KMS-11 (cell line): ENCODE measurements at regions not wholly inside any gene's neighbourhood (a gene's known extent, or its start where the extent isn't known, plus 50 kb on each side); places are given as distances from the start of the nearest gene placed in this dataset.

Source experiments
- H2AFZ ChIP-seq: fragments of 200-600 bp; sonication (generic); 2 replicates; pipeline ENCODE4 v1.6.1; 2016; ENCODE audit warnings: antibody characterized with exemption, mixed run types, low read depth
- H3K27ac ChIP-seq: fragments of 200-600 bp; sonication (generic); 2 replicates; pipeline ENCODE4 v1.6.1; 2016; ENCODE audit warnings: mild to moderate bottlenecking, mixed run types
- H3K27me3 ChIP-seq: fragments of 200-600 bp; sonication (generic); 2 replicates; pipeline ENCODE4 v1.6.1; 2017; ENCODE audit warnings: mild to moderate bottlenecking, low read depth, mixed run types, moderate library complexity; ENCODE audit not compliant: insufficient read depth
- H3K36me3 ChIP-seq: fragments of 200-600 bp; sonication (generic); 2 replicates; pipeline ENCODE4 v1.6.1; 2017; ENCODE audit warnings: mild to moderate bottlenecking, mixed run types; ENCODE audit not compliant: insufficient read depth
- H3K4me1 ChIP-seq: fragments of 200-600 bp; sonication (generic); 2 replicates; pipeline ENCODE4 v1.6.1; 2016; ENCODE audit warnings: mild to moderate bottlenecking, low read depth, mixed run types; ENCODE audit not compliant: poor library complexity, severe bottlenecking
- H3K4me2 ChIP-seq: fragments of 200-600 bp; sonication (generic); 2 replicates; pipeline ENCODE4 v1.7.0; 2016; ENCODE audit warnings: mild to moderate bottlenecking, mixed run types
- H3K4me3 ChIP-seq: fragments of 200-600 bp; sonication (generic); IDR thresholded peaks from 2 replicates; pipeline ENCODE4 v1.6.1; 2017; ENCODE audit warnings: low read depth, low read length, mixed read lengths; ENCODE audit not compliant: insufficient read depth
- H3K79me2 ChIP-seq: fragments of 200-600 bp; sonication (generic); 2 replicates; pipeline ENCODE4 v1.6.1; 2016; ENCODE audit warnings: low read depth, mixed run types; ENCODE audit not compliant: insufficient read depth
- H3K9ac ChIP-seq: fragments of 200-600 bp; sonication (generic); 2 replicates; pipeline ENCODE4 v1.6.1; 2016; ENCODE audit warnings: mild to moderate bottlenecking, mixed run types
- H4K20me1 ChIP-seq: fragments of 200-600 bp; sonication (generic); 2 replicates; pipeline ENCODE4 v1.6.1; 2016; ENCODE audit warnings: mild to moderate bottlenecking, mixed run types; ENCODE audit not compliant: insufficient read depth
- CTCF ChIP-seq: fragments of 200-600 bp; sonication (generic); conservative IDR thresholded peaks from 2 replicates; pipeline ENCODE4 v1.6.1; 2017; ENCODE audit warnings: low read depth, mild to moderate bottlenecking, antibody characterized with exemption, low read length, moderate library complexity, mixed read lengths

GRCh38 chr2:144673456-144673855 lies 153.5 kb upstream of the ZEB2 start:
- Histone ChIP-seq H3K36me3 (no peaks in the 10 kb centered on the region), H4K20me1 (no peaks in the 10 kb centered on the region), H3K27ac (no peak overlapping the region), H3K4me2 (no peak overlapping the region), H3K79me2 (no peaks in the 10 kb centered on the region), H3K27me3 (no peaks in the 10 kb centered on the region), H3K4me3 (no peak overlapping the region), H3K4me1 (no peaks in the 10 kb centered on the region), H3K9ac (no peak overlapping the region), H2AFZ (no peak overlapping the region)
- TF ChIP-seq CTCF = no peak

GRCh38 chr2:144671695-144672455 lies 152.0 kb upstream of the ZEB2 start:
- Histone ChIP-seq H3K79me2 (no peaks in the 10 kb centered on the region), H2AFZ (no peak overlapping the region), H4K20me1 (no peaks in the 10 kb centered on the region), H3K27ac (no peak overlapping the region), H3K4me3 (no peak overlapping the region), H3K36me3 (no peaks in the 10 kb centered on the region), H3K27me3 (no peaks in the 10 kb centered on the region), H3K4me1 (no peaks in the 10 kb centered on the region), H3K4me2 (no peak overlapping the region), H3K9ac (no peak overlapping the region)
- no peak for TF ChIP-seq CTCF

- no peak overlapping the region for H2AFZ ChIP-seq
- no peaks in the 10 kb centered on the region for H3K36me3 ChIP-seq
- H3K27ac ChIP-seq = no peak overlapping the region
- no peaks in the 10 kb centered on the region for H4K20me1 ChIP-seq
- no peak overlapping the region for H3K9ac ChIP-seq
- H3K79me2 ChIP-seq = no peaks in the 10 kb centered on the region
- H3K27me3 ChIP-seq = no peaks in the 10 kb centered on the region
- TF ChIP-seq CTCF = no peak
- no peak overlapping the region for H3K4me2 ChIP-seq
- no peak overlapping the region for H3K4me3 ChIP-seq
- no peaks in the 10 kb centered on the region for H3K4me1 ChIP-seq
These were observed 150.8 kb upstream of the ZEB2 start for GRCh38 chr2:144670738-144671137.

- Histone ChIP-seq H3K27me3 (no peaks in the 10 kb centered on the region), H3K36me3 (no peaks in the 10 kb centered on the region), H3K4me1 (no peaks in the 10 kb centered on the region), H4K20me1 (no peaks in the 10 kb centered on the region), H3K27ac (no peak overlapping the region), H3K4me3 (no peak overlapping the region), H3K9ac (no peak overlapping the region), H3K4me2 (no peak overlapping the region), H2AFZ (no peak overlapping the region), H3K79me2 (no peaks in the 10 kb centered on the region)
- TF ChIP-seq CTCF = no peak
These were observed 150.2 kb upstream of the ZEB2 start for GRCh38 chr2:144670080-144670479.
